ENCODE measurements at regions not wholly inside any gene's neighbourhood (a gene's known extent, or its start where the extent isn't known, plus 50 kb on each side); places are given as distances from the start of the nearest gene placed in this dataset. TPM values are rescaled to one million over a fixed set of nuclear protein-coding genes. Genes with fewer than 3 reads are reported as not detected.

GRCh38 chr5:14922456-14922855 is 50.9 kb upstream of the ANKH start:
- SMC1A ChIA-PET (ENCODE audit: uncharacterized antibody, unreplicated experiment): no interaction called here
- POLR2A ChIA-PET: no interaction called here
- FAIRE-seq (no peak), ATAC-seq (no peak), DNase-seq (ENCODE audit: low read depth, low spot score) (no peak)
- no peak for TF ChIP-seq E4F1 (IDR thresholded peaks at IDR 0.05; ENCODE audit: borderline replicate concordance, partially characterized antibody)
- no peak for TF ChIP-seq MAX (IDR thresholded peaks at IDR 0.05; ENCODE audit: low read depth, low read length)
- TF ChIP-seq E2F8 (IDR thresholded peaks at IDR 0.05; ENCODE audit: low read depth, partially characterized antibody): no peak
- no peak for TF ChIP-seq IRF5 (IDR thresholded peaks at IDR 0.05; ENCODE audit: borderline replicate concordance)
- no peak for TF ChIP-seq ZNF384 (IDR thresholded peaks at IDR 0.05; ENCODE audit: borderline replicate concordance, low read depth, low read length)
- no peak for TF ChIP-seq POLR2A (IDR thresholded peaks at IDR 0.05; ENCODE audit: low read depth, low read length)
- TF ChIP-seq ZZZ3 (IDR thresholded peaks at IDR 0.05; ENCODE audit: control insufficient read depth, insufficient read length, low read depth): no peak
- Histone ChIP-seq H2AFZ (ENCODE audit: control insufficient read depth, low read depth, low read length) (no peak overlapping the region), H3K27ac (ENCODE audit: control insufficient read depth, insufficient read depth) (no peak overlapping the region), H3K4me2 (ENCODE audit: control insufficient read depth, insufficient read depth) (no peak overlapping the region), H3K9ac (ENCODE audit: control insufficient read depth, insufficient read depth, low read length) (no peak overlapping the region), H3K4me1 (ENCODE audit: control insufficient read depth, insufficient read depth, low read length) (no peaks in the 10 kb centered on the region), H3K27me3 (replicated peaks in 1 of 2; ENCODE audit: control insufficient read depth in 2 of 2, insufficient read depth in 2 of 2, low read length in 1 of 2) (peaks cover 0 to 2% of the 10 kb centered on the region in 2 experiments; a peak in 1 of 4 replicates), H3K9me3 (replicated peaks; ENCODE audit: control insufficient read depth, insufficient read depth, low read length) (no peaks in the 10 kb centered on the region), H3K79me2 (ENCODE audit: control insufficient read depth, insufficient read depth, low read length) (no peaks in the 10 kb centered on the region), H4K20me1 (ENCODE audit: control insufficient read depth, insufficient read depth) (no peaks in the 10 kb centered on the region), H3K4me3 (no peak overlapping the region), H3K36me3 (ENCODE audit: control insufficient read depth in 2 of 2, insufficient read depth in 2 of 2, low read length in 1 of 2) (no peaks in the 10 kb centered on the region)
- intact Hi-C loops (cut with micrococcal nuclease; ENCODE audit: unreplicated experiment): no loop called here
- in situ Hi-C loops (cut with MboI): no loop called here
- RAD21 ChIA-PET (ENCODE audit: unreplicated experiment): no interaction called here
- BruUV-seq (replicated peaks): no TSS peak
- WGBS (ENCODE audit: insufficient coverage, insufficient replicate concordance, low lambda C conversion rate, missing lambda C conversion rate): 79% methylated on average over 9 of the region's 9 CpGs
- CTCF ChIA-PET: no interaction called here

Small RNA genes in the stretch of these regions (small RNA-seq; reads per million reads assigned to genes)
- not detected for gene RF00096
